ENCODE measurements at regions not wholly inside any gene's neighbourhood (a gene's known extent, or its start where the extent isn't known, plus 50 kb on each side); places are given as distances from the start of the nearest gene placed in this dataset.
"Not testable (repeated sequence)": the region's sequence is repeated elsewhere in the genome, so short reads cannot be mapped to it uniquely, and the experiment has no call there.

DNA sequence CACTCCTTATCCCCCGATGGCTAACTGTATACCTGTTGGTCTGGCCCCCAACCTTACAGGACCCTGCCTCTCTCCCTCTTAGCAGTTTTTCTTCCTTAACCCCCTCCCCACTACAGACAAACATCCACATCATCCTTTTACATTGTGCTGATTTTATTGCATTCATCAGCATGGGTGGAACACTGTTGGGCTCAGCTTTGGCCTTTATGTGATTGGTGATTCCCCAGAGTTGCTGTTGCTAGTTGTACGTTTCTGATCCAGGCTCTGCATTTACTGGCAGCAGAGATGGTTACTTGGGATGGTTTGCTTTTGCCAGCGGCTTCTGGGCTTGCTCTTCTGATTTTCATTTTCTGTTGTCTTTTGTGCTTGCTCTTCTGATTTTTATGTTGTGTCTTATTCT is 250.6 kb upstream of the CXorf66 start:
- H3K9me3 ChIP-seq (ENCODE audit: control insufficient read depth, insufficient read depth, low read length); H3K27me3 ChIP-seq (ENCODE audit: control insufficient read depth, insufficient read depth, low read length); H3K36me3 ChIP-seq (ENCODE audit: control insufficient read depth, insufficient read depth, low read length); H3K4me1 ChIP-seq (ENCODE audit: control insufficient read depth, insufficient read depth, low read length); H3K4me3 ChIP-seq (ENCODE audit: low read depth, low read length); H3K9ac ChIP-seq (ENCODE audit: low read depth, low read length): not testable (repeated sequence)

DNA sequence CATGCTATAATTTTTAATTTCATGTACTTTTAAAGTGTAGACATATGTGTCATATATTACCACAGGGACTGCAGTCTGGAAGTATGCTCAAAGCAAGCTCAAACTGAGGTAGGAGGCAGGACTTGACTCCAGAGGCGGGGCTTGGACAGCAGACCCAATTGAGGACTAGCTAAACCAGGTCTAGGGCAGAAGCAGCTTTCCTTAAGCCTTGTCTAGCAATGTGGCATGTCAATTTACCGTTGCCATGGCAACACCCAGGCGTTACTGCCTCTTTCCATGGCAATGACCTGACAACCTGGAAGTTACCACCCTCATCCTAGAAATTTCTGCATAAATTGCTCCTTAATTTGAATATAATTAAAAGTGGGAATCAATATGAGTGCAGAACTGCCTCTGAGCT is 249.2 kb upstream of the CXorf66 start:
- H3K9me3 ChIP-seq (ENCODE audit: control insufficient read depth, insufficient read depth, low read length); H3K27me3 ChIP-seq (ENCODE audit: control insufficient read depth, insufficient read depth, low read length); H3K36me3 ChIP-seq (ENCODE audit: control insufficient read depth, insufficient read depth, low read length); H3K9ac ChIP-seq (ENCODE audit: low read depth, low read length); H3K4me3 ChIP-seq (ENCODE audit: low read depth, low read length); H3K4me1 ChIP-seq (ENCODE audit: control insufficient read depth, insufficient read depth, low read length): not testable (repeated sequence)

- H3K9ac ChIP-seq (ENCODE audit: low read depth, low read length) = no peak overlapping the region
- H3K4me1 ChIP-seq (ENCODE audit: control insufficient read depth, insufficient read depth, low read length) = no peaks in the 10 kb centered on the region
- no peaks in the 10 kb centered on the region for H3K36me3 ChIP-seq (ENCODE audit: control insufficient read depth, insufficient read depth, low read length)
- no peaks in the 10 kb centered on the region for H3K27me3 ChIP-seq (ENCODE audit: control insufficient read depth, insufficient read depth, low read length)
- H3K9me3 ChIP-seq (ENCODE audit: control insufficient read depth, insufficient read depth, low read length) = no peaks in the 10 kb centered on the region
- H3K4me3 ChIP-seq (ENCODE audit: low read depth, low read length) = no peak overlapping the region
These were observed 241.3 kb upstream of the CXorf66 start for GRCh38 chrX:140206657-140207056.

- no peak overlapping the region for H3K9ac ChIP-seq (ENCODE audit: low read depth, low read length)
- no peaks in the 10 kb centered on the region for H3K4me1 ChIP-seq (ENCODE audit: control insufficient read depth, insufficient read depth, low read length)
- H3K36me3 ChIP-seq (ENCODE audit: control insufficient read depth, insufficient read depth, low read length) = no peaks in the 10 kb centered on the region
- H3K9me3 ChIP-seq (ENCODE audit: control insufficient read depth, insufficient read depth, low read length) = no peaks in the 10 kb centered on the region
- H3K27me3 ChIP-seq (ENCODE audit: control insufficient read depth, insufficient read depth, low read length) = no peaks in the 10 kb centered on the region
- no peak overlapping the region for H3K4me3 ChIP-seq (ENCODE audit: low read depth, low read length)
These were observed 225.3 kb upstream of the CXorf66 start for GRCh38 chrX:140190441-140191108.

- H3K9me3 ChIP-seq (ENCODE audit: control insufficient read depth, insufficient read depth, low read length) = no peaks in the 10 kb centered on the region
- peaks cover 3% of the 10 kb centered on the region for H3K4me1 ChIP-seq (ENCODE audit: control insufficient read depth, insufficient read depth, low read length)
- H3K36me3 ChIP-seq (ENCODE audit: control insufficient read depth, insufficient read depth, low read length) = no peaks in the 10 kb centered on the region
- H3K4me3 ChIP-seq (ENCODE audit: low read depth, low read length) = no peak overlapping the region
- H3K9ac ChIP-seq (ENCODE audit: low read depth, low read length) = no peak overlapping the region
- no peaks in the 10 kb centered on the region for H3K27me3 ChIP-seq (ENCODE audit: control insufficient read depth, insufficient read depth, low read length)
These were observed 215.3 kb upstream of the CXorf66 start for GRCh38 chrX:140180585-140180984.

DNA sequence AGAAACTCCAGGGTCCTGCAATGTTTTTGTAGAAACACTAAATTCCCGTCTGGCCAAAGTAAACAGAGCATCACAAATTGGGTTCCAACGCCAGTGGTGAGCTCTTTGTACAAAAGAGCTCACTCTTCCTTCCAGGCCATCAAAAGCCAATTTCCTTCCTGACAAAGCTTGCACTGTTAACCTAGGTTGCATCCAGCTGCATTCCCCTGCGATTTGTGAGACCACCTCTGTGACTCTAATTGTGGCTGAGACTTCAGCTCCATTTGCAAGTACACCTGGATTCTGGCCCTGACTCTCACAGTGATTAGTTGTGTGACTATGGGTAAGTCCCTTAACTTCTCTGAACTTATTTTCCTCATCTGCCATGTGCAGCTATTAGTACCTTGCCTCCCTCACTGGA is 212.5 kb upstream of the CXorf66 start:
- H3K4me3 ChIP-seq (ENCODE audit: low read depth, low read length) = no peak overlapping the region
- H3K9me3 ChIP-seq (ENCODE audit: control insufficient read depth, insufficient read depth, low read length) = no peaks in the 10 kb centered on the region

GRCh38 chrX:140172401-140172800 is 207.1 kb upstream of the CXorf66 start:
- Histone ChIP-seq H3K4me3 (ENCODE audit: low read depth, low read length) (no peak overlapping the region), H3K4me1 (ENCODE audit: control insufficient read depth, insufficient read depth, low read length) (no peaks in the 10 kb centered on the region), H3K9ac (ENCODE audit: low read depth, low read length) (no peak overlapping the region), H3K27me3 (ENCODE audit: control insufficient read depth, insufficient read depth, low read length) (no peaks in the 10 kb centered on the region), H3K9me3 (ENCODE audit: control insufficient read depth, insufficient read depth, low read length) (peaks cover 4% of the 10 kb centered on the region), H3K36me3 (ENCODE audit: control insufficient read depth, insufficient read depth, low read length) (no peaks in the 10 kb centered on the region)

More for the DNA sequence above, 212.5 kb upstream of the CXorf66 start:
- Histone ChIP-seq H3K4me1 (ENCODE audit: control insufficient read depth, insufficient read depth, low read length) (peaks cover 3% of the 10 kb centered on the region), H3K36me3 (ENCODE audit: control insufficient read depth, insufficient read depth, low read length) (no peaks in the 10 kb centered on the region), H3K27me3 (ENCODE audit: control insufficient read depth, insufficient read depth, low read length) (no peaks in the 10 kb centered on the region), H3K9ac (ENCODE audit: low read depth, low read length) (no peak overlapping the region)

DNA sequence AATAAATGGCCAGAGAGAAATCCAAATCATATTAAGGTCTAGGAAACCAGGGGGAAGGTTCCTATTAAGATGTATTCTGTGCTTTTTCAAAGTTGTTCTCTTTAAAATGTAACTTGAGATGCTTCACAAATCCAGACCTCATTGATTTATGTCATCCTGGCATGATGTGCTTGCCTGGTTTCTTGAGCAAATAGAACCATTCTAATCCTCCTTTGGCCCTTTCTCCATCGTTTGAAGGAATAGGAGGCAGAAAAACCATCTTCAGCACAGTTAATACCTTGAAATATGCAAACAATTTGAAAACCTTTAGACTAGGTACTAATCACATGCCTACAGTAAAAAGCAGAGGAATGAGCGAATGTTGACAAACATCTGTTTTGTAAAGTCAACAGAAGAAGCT is 202.2 kb upstream of the CXorf66 start:
- Histone ChIP-seq H3K9ac (ENCODE audit: low read depth, low read length) (no peak overlapping the region), H3K36me3 (ENCODE audit: control insufficient read depth, insufficient read depth, low read length) (no peaks in the 10 kb centered on the region), H3K9me3 (ENCODE audit: control insufficient read depth, insufficient read depth, low read length) (peaks cover 4% of the 10 kb centered on the region), H3K27me3 (ENCODE audit: control insufficient read depth, insufficient read depth, low read length) (no peaks in the 10 kb centered on the region), H3K4me3 (ENCODE audit: low read depth, low read length) (no peak overlapping the region), H3K4me1 (ENCODE audit: control insufficient read depth, insufficient read depth, low read length) (no peaks in the 10 kb centered on the region)

DNA sequence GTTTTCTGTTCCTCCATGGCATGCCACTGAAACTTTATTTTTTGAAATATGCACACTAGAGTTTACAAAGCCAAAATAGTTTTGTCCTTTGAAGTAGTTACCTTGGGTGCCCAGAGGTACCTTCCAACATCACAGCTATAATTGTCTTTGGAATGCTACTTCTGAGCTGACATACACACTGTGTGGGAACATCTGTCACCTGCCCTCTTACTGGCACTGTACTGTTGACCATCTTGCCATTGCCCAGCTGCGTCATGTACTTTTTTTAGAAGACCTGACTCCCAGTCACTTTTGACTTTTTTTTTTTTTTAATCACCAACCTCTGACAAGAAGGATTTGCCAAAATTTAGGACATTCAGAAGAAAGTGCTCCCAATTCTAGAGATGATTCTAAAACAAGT is 200.5 kb upstream of the CXorf66 start:
- Histone ChIP-seq H3K9ac (ENCODE audit: low read depth, low read length) (no peak overlapping the region), H3K4me3 (ENCODE audit: low read depth, low read length) (no peak overlapping the region), H3K27me3 (ENCODE audit: control insufficient read depth, insufficient read depth, low read length) (no peaks in the 10 kb centered on the region), H3K36me3 (ENCODE audit: control insufficient read depth, insufficient read depth, low read length) (no peaks in the 10 kb centered on the region), H3K4me1 (ENCODE audit: control insufficient read depth, insufficient read depth, low read length) (no peaks in the 10 kb centered on the region), H3K9me3 (ENCODE audit: control insufficient read depth, insufficient read depth, low read length) (no peaks in the 10 kb centered on the region)

- Histone ChIP-seq H3K4me1 (ENCODE audit: control insufficient read depth, insufficient read depth, low read length) (no peaks in the 10 kb centered on the region), H3K27me3 (ENCODE audit: control insufficient read depth, insufficient read depth, low read length) (no peaks in the 10 kb centered on the region), H3K9ac (ENCODE audit: low read depth, low read length) (no peak overlapping the region), H3K9me3 (ENCODE audit: control insufficient read depth, insufficient read depth, low read length) (no peaks in the 10 kb centered on the region), H3K4me3 (ENCODE audit: low read depth, low read length) (no peak overlapping the region), H3K36me3 (ENCODE audit: control insufficient read depth, insufficient read depth, low read length) (no peaks in the 10 kb centered on the region)
These were observed 199.1 kb upstream of the CXorf66 start for GRCh38 chrX:140164391-140164790.

GRCh38 chrX:140163371-140164159 is 198.2 kb upstream of the CXorf66 start:
- Histone ChIP-seq H3K27me3 (ENCODE audit: control insufficient read depth, insufficient read depth, low read length) (no peaks in the 10 kb centered on the region), H3K4me3 (ENCODE audit: low read depth, low read length) (no peak overlapping the region), H3K9me3 (ENCODE audit: control insufficient read depth, insufficient read depth, low read length) (no peaks in the 10 kb centered on the region), H3K9ac (ENCODE audit: low read depth, low read length) (no peak overlapping the region), H3K4me1 (ENCODE audit: control insufficient read depth, insufficient read depth, low read length) (no peaks in the 10 kb centered on the region), H3K36me3 (ENCODE audit: control insufficient read depth, insufficient read depth, low read length) (no peaks in the 10 kb centered on the region)

DNA sequence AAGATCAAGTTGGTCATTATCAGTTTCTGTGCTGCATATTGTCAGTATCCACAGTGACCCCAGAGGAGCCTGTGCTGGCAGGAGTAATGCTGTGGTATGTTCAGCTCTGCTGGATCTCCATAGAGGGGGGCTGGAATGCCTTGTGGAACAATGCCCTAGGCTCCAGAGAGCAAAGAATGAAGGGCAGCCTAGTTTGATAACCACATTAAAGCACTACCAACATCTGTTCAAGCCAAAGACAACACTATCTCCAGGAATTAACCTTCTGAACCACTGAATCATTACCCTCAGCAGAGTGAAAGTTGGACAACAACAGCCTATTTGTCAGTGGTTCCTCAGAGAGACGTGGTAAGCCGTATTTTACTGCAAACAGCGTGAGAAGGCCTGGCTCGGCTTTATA is 192.3 kb upstream of the CXorf66 start:
- no peaks in the 10 kb centered on the region for H3K36me3 ChIP-seq (ENCODE audit: control insufficient read depth, insufficient read depth, low read length)
- H3K27me3 ChIP-seq (ENCODE audit: control insufficient read depth, insufficient read depth, low read length) = no peaks in the 10 kb centered on the region
- no peak overlapping the region for H3K4me3 ChIP-seq (ENCODE audit: low read depth, low read length)
- no peaks in the 10 kb centered on the region for H3K9me3 ChIP-seq (ENCODE audit: control insufficient read depth, insufficient read depth, low read length)
- no peak overlapping the region for H3K9ac ChIP-seq (ENCODE audit: low read depth, low read length)
- H3K4me1 ChIP-seq (ENCODE audit: control insufficient read depth, insufficient read depth, low read length) = peaks cover 3% of the 10 kb centered on the region

Measured in iPS-15b (cell line).